ENCODE measurements at regions not wholly inside any gene's neighbourhood (a gene's known extent, or its start where the extent isn't known, plus 50 kb on each side); places are given as distances from the start of the nearest gene placed in this dataset.
"Not testable (repeated sequence)": the region's sequence is repeated elsewhere in the genome, so short reads cannot be mapped to it uniquely, and the experiment has no call there.

GRCh38 chr5:159502116-159502515 is 171.8 kb upstream of the IL12B start:
- TF ChIP-seq CTCF (IDR thresholded peaks at IDR 0.05); ZFX (IDR thresholded peaks at IDR 0.05; ENCODE audit: borderline replicate concordance): not testable (repeated sequence)
